ENCODE measurements at regions not wholly inside any gene's neighbourhood (a gene's known extent, or its start where the extent isn't known, plus 50 kb on each side); places are given as distances from the start of the nearest gene placed in this dataset.

DNA sequence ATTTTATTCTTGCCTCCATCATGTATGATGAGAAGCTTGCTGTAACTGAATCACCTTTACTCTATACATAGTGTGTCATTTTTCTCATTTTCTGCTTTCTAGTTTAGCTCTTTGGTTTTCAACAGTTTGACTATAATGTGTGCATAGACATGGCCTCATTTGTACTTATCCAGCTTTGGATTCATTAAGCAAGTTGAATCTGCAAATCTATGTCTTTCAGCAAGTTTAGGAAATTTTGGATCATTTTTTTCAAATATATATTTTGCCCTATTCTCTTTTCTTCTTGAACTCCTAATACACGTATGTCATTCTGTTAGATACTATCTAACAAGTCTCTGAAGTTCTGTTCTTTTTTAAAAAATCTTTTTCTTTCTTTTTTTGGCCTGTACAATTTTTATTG is 57.8 kb downstream of the PRLHR start:
- no peak for DNase-seq

GRCh38 chr10:118534136-118534535 is 61.3 kb downstream of the PRLHR start:
- DNase-seq = no peak

GRCh38 chr10:118531105-118531852 is 64.2 kb downstream of the PRLHR start:
- no peak for DNase-seq

DNA sequence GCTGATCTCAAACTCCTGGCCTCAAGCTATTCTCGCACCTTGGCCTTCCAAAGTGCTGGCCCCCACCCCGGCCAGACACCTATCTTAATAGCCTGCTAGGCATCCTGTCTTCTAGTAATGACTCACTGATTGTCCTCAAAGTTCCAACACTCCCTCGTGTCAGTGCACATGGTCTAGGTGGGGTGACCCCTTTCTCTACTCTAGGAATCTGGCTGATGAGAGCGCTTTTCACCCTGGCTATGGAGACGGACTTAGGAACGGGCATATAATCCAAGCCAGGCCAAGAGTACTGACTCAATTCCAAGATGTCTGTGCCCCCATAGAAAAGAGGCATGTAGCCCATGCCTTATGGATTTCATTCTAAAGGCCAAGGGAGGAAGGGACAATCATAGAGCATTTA is 67.0 kb downstream of the PRLHR start:
- no peak for DNase-seq

GRCh38 chr10:118523775-118524174 is 71.7 kb downstream of the PRLHR start:
- DNase-seq = no peak

DNA sequence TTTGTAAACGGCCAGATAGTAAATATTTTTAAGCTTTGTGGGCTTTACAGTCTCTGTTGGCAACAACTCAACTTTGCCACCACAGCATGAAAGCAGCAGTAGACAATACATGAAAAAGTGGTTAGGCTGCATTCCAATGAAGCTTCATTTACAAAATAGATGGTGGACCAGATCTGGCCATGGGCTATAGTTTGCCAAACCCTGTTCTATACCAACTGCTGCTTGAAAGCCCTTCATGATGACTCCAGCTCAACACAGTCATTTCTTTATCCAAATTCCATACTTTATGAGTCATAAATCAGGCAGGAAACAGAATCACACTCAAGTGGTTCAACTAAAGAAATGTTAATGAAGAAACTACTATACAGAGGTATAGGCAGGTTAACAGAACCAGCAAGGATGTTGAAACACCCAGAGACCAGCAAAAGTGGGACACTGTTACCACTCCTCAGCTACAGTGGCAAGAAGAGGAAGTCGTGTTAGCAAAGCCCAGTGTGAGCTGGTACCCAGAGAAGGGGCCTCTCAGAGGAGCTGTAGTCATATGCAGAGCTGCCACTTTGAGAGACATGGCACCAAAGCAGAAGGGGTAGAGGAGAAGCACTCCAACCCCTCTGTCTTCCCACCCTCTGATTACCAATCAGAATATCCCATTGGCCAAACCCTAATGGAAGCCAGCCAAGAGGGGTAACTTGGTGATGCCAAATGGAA is 72.5 kb downstream of the PRLHR start:
- DNase-seq = no peak

DNA sequence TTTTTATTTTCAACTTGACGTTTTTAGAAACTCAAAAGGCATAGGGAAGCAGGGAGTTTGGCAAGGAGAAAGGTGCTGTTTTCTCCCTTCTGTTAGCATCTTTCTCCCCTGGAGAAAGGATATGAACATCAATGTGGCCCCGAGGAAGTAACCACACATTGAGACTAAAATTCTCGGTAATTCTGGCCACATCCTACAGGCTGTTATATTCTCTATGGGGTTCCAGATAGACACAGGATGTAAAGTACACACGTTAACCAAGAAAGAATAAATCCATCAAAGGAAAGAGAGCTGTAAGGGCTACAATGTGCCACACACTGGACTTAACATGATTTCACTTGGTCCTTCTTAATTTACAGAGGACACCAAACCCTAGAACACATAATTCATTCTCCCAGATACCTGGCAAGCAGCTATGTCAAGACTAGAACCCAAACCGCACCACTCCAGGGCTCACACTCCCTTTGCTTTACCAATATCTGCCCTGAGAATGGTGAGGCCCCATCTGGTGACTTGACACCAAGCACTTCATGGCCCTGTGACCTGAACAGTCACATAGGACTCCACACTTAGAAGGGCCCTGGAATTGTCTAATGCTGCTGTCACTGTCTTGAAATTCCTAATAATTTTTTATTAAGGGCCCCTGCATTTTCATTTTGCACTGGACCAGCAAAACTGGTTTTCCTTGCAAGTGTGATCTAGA is 73.9 kb downstream of the PRLHR start:
- DNase-seq = no peak

GRCh38 chr10:118520116-118520742 is 75.2 kb downstream of the PRLHR start:
- DNase-seq = no peak

- DNase-seq = no peak
Observed at GRCh38 chr10:118518095-118518494, 77.4 kb downstream of the PRLHR start.

GRCh38 chr10:118516716-118517115 is 78.7 kb downstream of the PRLHR start:
- no peak for DNase-seq

DNA sequence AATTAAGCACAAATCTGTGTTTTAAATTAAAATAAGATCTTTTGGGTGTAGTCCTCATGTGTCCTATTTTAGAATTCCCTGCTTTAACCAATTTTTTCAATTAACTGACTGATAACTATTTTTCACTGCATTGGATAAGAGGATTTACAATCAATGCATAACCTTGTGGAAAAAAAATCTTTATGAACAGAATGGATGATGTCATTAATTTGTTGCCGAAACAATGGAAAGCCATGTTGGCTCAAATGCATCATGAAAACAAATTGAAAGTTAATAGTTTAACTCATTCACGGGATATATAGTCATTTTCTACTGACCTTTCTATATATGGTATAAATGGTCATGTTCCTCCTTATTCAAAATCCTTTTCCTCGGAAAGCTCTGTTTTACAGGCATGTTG is 82.3 kb downstream of the PRLHR start:
- no peak for DNase-seq

DNA sequence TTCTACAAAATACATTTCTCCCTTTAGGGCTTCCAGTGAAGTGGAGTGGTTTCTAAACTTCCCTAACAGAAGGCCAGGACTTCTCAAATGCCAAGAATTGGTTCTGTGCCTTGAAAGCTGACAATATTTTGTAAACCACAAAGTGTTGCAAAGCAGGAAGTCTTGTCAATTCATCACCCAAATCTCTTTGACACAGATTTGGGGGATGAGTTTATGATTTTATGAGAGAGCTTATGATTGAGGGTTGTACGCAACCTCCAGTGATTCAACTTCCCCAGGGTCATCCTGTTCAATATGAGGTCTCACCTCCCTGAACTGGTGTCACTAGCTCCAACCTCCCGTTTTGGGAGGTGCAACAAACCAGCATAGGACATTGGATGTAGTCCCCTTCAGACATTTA is 83.7 kb downstream of the PRLHR start:
- no peak for DNase-seq

GRCh38 chr10:118508863-118509262 is 86.6 kb downstream of the PRLHR start:
- DNase-seq = no peak

DNA sequence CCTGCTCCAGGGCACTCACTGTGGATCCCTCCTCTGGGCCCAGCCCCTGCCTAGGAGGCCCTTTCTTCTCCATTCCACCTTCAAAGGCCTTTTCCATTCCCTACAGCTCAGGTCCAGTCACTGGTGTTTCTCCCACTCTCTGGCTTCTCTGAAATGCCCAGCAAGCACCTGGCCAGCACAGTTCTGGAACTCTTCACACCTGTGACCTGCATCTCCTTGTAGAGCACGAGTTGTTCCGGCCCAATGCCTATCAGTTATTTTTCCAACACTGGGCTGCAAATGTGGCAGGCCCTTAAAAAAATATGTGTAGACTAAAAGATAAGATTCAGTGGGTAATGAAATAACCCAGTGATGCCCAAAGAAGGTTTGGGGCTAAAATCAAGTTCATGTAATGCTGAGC is 87.1 kb downstream of the PRLHR start:
- DNase-seq = no peak

DNA sequence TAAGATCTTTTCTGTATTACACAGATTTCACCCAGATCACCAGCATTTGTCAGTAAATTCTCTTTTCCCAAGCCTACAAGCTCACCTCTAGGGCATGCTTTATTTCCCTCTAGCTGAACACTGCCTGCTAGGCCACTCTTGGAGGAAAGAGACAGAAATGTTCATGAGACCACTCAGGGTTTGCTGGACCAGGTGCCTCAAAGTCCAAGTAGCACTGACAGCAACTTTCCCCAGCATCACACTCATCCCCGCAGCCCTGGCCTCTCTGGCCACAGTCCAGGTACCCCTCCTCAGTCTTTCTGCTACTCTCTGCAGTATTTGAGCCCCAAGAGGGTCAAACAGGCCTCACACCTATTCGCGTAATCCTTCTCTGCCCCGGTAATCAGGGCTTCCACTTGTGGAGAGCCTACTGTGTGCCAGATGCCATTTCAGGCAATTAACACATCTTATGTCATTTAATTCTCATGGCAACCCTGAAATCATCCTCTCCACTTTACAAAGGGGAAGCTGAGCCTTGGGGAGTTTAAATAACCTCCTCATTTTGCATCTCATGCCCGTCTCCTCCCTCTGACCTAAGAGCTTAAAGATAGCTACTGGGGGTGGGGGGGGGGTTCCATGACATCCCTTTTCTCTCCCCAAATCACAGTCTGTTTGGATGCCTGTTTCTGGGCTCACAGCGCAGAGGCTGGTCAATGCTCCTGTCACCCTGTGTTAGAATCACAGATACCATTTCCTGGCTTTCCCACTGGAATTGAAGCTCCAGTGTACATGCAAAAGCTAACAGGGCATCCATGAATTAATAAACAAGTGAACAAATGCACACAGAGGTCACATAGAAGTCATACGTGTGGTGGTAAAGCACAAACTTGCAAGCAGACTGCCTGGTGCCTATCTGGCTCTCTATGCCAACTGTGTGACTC is 88.5 kb downstream of the PRLHR start:
- DNase-seq = no peak

DNA sequence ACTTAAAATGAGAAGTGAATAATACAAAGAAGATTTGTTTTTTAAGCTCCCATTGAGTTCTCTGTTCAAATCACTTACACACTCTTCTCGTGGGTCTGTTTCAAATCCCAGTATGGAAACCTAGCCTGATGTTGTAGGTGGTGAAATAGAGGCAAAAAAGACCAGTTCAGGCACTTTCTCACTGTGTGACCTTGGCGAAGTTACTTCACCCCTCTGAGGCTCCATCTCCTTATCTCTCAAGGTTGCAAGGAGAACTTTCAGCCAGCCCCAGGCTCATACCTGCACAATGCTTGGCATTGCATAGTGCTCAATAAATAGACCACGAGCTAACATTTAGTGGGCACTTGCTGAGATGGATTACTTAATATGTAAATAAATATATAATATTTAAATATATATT is 90.1 kb downstream of the PRLHR start:
- no peak for DNase-seq

GRCh38 chr10:118504467-118505205 is 90.8 kb downstream of the PRLHR start:
- no peak for DNase-seq

DNA sequence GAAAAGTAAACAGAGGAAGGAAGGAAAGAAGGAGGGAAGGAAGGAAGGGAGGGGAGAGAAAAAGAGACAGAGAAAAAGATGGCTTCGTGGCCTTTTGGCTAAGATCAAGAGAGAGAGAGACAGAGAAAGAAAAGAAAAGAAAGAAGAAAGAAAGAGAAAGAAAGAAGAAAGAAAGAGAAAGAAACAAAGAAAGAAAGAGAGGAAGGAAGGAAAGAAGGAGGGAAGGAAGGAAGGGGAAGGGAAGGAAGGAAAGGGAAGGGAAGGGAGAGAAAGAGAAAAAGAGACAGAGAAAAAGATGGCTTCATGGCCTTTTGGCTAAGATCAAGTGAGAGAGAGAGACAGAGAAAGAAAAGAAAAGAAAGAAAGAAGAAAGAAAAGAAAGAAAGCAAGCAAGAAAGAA is 91.4 kb downstream of the PRLHR start:
- DNase-seq = no peak

DNA sequence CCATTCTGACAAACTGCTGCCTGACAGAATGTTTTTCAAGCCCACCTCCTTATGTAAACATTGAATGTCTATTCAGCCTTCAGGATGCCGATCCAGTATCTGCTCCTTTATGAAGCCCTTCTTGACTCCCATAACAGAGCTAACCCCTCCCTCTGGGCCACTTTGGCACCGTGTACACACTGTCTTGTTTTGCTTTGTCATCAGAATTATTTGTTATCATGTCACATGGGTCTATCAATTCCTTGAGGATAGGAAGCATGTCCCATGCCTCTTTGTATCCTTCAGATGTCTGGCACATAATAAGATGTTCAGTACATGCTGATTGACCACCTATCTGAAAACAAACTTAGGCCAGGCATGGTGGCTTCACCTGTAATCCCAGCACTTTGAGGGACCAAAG is 92.3 kb downstream of the PRLHR start:
- no peak for DNase-seq

GRCh38 chr10:118501637-118502440 is 93.6 kb downstream of the PRLHR start:
- DNase-seq = no peak

- DNase-seq = no peak
Observed at GRCh38 chr10:118501171-118501570, 94.3 kb downstream of the PRLHR start.

All from NCI-H1092 (cell line).